Peyer's patch (tissue), 4 donors: ENCODE measurements at regions not wholly inside any gene's neighbourhood (a gene's known extent, or its start where the extent isn't known, plus 50 kb on each side); places are given as distances from the start of the nearest gene placed in this dataset.

Source experiments
- CTCF ChIP-seq, 6 experiments: fragments of 450-650 bp in 4 of 6; fragments of 200-600 bp in 2 of 6; sonication (generic) in 1 of 6; IDR thresholded peaks; one replicate each; pipeline ENCODE4 v1.5.1; 2017 to 2019; ENCODE audit warnings: antibody characterized with exemption in 6 of 6, mild to moderate bottlenecking in 3 of 6, moderate library complexity in 1 of 6
- POLR2A ChIP-seq, 2 donors: fragments of 450-650 bp; IDR thresholded peaks; one replicate each; pipeline ENCODE4 v1.5.1; 2017; ENCODE audit warnings: antibody characterized with exemption in 2 of 2, mild to moderate bottlenecking in 2 of 2, moderate library complexity in 2 of 2

- TF ChIP-seq CTCF (IDR thresholded peaks at IDR 0.05) (no peak), POLR2A (IDR thresholded peaks at IDR 0.05) (no peak)
These were observed 109.5 kb downstream of the ADRA2A start for GRCh38 chr10:111186358-111186757.
